ENCODE measurements at regions not wholly inside any gene's neighbourhood (a gene's known extent, or its start where the extent isn't known, plus 50 kb on each side); places are given as distances from the start of the nearest gene placed in this dataset.

DNA sequence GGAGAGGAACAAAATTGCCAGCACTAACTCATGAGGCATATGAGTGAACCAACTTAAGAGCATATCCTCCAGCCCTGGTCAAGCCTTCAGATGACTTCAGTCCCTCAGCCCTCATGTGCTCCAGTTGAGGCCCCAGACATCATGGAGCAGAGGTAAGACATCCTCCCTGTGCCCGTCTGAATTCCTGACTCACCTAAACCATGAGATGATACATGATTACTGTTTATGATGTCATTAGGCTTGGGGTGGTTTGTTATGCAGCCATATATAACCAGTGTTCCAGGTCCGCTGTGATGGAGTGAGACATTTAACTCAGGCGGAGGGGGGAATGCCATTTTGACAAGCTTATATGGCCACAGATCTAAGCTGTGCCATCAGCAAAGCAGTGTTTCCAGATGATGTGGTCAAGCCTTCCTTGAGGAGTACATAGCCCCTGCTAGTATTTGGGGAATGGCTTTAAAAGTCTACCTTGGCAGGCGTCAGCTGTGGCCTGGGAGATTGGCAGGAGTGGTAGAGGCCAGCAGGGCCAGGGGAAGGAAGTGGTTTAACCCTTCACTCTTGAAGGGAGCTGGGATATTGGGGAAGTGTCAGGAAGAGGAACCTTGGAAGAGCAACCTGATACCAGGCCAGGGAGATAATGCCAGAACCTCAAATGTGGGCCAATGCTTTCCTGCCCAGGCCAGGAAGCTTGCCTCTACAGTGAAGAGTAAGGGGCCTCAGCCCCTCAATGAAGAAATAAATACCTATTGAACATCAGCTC lies 343.0 kb upstream of the PODXL start:
- DNase-seq (ENCODE audit: low read depth, low spot score): no peak

DNA sequence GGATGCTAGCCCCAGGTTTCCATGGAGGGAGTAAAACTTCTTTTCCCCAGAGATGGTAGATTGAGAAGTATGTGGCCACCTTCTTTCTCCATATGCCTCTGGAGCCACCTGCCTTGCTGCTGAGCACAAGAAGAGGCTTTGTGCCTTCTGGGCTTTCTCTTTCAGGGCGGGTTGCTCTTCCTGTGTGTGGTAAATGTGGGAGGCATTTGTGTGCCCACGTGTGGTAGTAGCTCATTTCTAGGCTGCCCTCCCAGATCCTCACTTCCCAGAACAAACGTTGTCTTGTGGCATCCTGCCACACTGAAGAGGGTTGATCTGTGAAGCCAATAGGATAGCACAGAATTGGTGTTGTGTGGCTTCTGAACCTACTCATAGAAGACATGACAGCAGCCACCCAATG lies 342.0 kb upstream of the PODXL start:
- DNase-seq (ENCODE audit: low read depth, low spot score): no peak

DNA sequence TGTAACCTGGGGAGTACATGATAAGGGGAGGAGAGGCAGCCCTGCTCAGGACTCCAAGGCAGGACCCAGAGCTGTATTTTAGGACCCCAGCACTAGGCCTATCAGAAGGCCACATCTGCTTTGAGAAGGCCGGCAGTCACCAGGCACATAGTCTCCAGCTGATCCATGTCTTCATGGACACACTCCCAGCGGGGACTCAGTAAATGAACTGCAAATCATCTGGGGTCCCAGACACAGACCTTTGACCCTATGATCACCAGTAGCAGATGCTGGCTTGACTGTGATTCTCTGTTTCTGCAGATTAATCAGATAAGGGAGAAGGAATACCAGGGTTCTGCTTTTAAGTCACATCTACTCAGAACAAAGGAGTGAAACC lies 341.4 kb upstream of the PODXL start:
- no peak for DNase-seq (ENCODE audit: low read depth, low spot score)

DNA sequence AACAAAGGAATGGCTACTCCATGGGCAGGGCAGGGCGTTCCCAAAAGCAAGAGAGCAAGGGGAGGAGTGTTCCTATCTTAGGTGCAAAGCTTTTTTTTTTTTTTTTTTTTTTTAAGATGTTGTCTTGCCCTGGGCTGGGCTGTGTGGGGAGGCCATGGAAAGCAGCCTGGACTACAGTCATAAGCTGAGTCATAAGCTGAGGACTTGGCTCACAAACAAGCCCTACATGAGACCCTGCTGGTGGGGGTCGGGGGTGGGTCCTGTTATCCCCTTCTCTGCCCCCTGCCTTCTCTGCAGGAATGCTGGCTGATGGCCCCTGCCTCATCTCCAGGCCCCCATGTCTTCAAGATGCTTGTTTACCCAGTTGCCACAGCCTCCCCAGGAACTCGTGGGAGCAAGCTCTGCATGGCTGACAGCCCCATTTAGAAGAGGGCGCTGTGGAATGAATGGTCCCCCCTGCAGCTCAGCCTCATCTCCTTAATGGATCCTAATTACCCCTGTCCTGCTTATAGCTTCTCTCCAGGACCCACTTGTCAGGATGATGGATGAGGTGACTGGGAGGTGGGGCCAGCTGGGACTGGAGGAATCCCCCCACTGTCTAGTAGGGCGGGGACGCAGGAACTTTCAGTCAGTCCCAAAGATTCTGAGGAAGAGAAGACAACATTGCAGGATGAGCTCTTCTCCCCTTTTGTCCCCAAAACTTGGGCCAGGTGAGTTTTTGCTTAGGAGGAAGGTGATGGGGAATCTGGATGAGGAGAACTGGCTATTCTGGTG lies 340.8 kb upstream of the PODXL start:
- no peak for DNase-seq (ENCODE audit: low read depth, low spot score)

DNA sequence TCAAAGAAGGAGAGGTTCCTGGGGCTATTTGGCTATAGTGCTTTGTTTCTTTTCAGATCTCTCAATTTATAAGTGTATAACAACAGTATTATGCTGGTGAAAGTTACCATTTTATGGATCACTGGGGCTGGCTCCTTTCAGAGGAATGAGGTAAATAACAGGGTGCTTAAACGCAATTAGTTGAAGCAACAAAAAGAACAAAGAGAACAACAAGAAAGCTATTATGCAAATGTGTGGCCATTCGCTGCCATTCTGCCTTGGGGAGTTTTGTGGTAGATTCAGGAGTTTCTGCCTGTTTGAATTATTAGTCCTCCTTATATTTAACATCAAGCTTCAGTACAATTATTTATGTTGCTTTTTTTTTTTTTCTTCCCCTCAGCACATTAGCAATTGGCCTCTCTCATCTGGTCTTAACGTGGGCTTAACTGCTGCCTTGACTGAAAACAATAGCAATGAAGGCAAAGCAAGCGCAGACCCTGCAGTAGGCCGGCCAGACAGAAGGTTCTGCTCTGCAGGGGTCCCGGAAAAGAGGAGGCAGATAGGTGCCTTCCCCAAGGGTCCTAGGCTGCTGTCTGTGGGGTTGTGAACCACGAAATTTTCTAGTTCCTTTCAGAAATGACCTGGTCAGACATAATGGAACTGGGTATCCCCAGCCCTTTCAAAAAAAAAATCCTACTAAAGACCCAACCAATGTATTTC lies 339.9 kb upstream of the PODXL start:
- no peak for DNase-seq (ENCODE audit: low read depth, low spot score)

DNA sequence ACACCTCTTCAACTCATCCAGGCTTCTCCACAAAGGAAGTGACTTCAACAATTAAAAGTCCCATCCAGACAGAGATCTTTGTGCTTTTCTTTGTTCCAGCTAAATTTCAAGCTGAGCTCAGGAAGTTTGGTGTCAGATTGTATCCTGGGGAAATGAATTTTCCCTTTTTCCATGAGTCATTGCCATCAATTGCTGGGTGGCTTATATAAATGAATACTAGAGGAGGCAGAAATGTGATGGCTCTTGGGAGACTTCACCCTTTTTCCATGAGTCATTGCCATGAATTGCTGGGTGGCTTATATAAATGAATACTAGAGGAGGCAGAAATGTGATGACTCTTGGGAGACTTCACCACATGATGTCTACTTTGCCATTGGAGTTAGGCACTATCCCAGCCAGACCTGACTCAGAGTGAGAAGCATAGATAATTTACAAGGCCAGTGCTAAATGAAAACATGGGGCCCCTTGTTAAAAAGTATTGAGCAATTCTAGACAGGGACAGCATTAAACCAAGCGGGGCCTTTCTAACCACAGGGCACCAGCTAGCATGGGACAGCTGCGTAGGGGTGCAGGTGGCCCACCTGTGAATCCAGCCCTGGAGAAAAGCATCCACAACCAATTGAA lies 339.2 kb upstream of the PODXL start:
- no peak for DNase-seq (ENCODE audit: low read depth, low spot score)

DNA sequence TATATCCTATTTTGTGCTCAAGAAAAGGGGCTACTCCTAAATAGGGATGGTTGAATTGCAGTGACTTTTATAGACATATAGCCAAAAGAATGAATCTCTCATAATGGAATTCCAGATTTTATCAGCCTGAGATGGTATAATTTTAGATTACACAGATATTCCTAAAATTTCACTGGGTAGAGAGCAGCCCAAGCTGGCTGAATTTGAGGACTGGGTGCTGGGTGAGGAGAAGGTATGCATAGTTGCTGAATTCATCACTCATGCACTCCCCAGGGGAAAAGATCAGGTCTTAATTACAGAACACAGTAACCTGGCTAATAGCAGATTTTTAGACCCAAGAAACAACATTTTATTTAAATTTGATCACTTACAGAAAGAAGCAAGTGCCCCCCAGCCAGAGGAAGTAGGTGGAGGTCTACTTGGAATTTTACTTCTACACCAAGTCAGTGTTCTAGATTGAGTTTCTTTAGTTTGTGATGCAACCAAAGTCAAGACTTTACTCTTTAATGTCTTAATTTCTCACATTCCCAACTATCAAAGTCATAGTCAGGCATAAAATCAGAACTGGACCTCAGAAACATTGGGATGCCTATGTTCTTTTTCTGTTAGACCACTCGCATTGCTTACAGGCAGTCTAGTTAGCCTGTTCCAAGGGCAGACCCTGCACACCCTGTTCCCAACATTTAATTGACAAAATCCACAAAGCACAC lies 337.4 kb upstream of the PODXL start:
- DNase-seq (ENCODE audit: low read depth, low spot score): no peak

DNA sequence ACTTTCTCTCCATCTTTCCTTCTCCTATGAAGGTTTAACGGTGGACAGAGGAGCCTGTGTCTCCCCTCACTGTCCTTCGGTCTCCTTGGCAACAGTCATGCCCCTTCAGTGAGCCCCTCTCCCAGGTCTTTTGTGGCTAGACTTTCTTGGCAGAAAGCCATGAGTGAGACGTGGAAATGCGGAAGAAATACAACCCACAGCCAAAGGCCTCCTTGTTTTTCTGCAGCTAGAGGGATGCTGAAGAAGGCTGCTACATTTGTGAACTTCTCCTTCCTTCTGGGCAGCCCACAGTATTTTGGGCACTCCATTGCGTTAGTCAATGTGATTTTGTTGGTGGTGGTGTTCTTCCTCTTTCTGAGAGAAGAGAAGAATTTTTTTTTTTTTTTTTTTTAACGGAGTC lies 333.7 kb upstream of the PODXL start:
- no peak for DNase-seq (ENCODE audit: low read depth, low spot score)

DNA sequence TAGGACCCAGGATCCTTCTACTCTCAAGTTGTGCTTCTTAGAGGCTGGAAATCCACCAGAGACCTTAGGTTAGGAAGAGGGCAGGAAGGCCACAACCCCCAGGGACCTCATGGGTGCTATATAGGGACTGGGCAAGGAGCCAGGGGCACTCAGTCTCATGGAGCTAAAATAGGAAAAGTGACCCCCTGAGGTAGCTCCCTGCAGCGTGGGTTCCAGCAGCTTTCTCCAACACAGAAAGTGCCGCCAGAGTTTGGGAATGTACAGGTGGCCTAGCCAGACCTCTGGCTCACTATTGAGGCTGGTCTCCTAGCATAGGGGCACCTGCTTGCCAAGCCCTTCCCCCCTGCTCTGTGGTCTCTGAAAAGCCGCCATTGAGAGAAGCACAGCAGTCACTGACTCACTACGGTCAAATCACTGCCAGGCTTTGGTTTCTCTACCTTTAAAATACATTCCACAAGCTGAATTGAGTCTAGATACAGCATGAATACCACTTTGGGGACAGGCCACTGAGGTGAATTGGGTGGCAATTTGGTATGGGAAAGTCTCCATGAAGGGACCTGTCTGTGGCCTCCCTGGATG lies 333.2 kb upstream of the PODXL start:
- no peak for DNase-seq (ENCODE audit: low read depth, low spot score)

DNA sequence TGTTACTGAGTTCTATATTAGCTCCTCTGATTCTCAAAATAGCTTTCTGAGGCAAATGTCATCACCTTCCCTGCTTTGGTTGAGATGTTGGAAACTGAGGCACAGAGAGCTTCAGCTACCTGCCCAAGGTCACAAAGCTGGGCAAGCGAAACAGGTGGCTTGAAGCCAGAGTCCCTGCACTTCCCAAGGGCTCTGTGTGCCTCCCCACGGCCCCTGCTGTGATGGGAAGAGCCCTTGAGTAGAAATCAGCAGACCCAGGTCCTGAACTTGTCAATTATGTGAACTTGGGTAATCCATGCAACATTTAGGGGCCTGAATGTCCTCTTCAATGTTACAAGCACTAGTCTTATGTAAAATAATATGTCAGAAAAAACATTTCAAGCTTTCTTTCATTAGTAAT lies 327.3 kb upstream of the PODXL start:
- DNase-seq (ENCODE audit: low read depth, low spot score): no peak

DNA sequence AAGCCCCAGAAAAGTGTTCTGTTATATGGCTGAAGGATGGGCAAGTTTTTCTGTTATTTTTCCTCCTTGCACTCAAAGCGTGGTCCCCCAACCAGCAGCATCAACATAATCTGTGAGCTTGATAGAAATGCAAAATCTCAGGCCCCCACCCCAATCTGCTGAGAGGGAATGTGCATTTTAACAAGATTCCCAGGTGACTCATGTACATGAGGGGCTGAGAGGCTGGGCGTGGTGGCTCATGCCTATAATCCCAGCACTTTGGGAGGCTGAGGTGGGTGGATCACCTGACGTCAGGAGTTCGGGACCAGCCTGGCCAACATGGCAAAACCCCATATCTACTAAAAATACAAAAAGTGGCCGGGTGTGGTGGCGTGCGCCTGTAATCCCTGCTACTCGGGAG lies 326.8 kb upstream of the PODXL start:
- no peak for DNase-seq (ENCODE audit: low read depth, low spot score)

DNA sequence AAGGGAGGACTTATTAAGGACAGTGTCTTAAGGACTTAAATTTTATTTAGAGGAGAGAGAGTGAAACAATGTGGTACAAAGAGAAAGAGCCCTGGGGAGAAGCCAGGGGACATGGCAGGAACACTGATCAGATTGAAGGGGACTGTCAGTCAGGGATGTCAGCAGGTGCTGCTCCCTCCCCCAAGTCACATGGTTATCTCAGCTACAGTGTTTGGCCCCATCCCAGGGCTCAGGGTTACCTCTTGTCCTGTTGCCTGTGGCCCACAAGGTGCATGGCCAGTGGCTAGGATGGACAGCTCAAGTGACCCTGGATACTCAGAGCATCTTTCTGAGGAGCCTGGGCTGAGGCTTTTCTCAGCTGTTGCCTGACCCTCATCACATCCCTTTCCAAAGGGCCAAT lies 325.9 kb upstream of the PODXL start:
- DNase-seq (ENCODE audit: low read depth, low spot score): no peak

DNA sequence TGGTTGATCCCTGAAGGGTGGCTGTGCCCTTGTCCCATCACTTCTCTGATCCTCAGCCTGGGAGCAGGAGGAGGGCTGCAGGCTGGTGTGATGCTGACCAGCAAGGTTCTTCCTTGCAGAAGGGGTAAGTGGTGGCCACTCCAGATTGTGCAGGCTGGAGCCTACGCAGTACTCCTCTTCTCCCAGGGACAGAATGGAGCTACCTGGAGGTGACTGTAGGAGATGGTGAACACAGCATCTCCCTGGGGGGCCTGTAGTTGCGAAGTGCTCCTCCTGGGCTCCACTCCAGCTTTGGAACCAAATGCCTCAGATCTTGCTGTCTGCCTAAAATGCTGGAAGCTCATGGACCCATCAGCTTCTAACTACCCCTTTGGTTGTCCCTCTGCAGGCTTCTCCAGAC lies 323.6 kb upstream of the PODXL start:
- DNase-seq (ENCODE audit: low read depth, low spot score): no peak

DNA sequence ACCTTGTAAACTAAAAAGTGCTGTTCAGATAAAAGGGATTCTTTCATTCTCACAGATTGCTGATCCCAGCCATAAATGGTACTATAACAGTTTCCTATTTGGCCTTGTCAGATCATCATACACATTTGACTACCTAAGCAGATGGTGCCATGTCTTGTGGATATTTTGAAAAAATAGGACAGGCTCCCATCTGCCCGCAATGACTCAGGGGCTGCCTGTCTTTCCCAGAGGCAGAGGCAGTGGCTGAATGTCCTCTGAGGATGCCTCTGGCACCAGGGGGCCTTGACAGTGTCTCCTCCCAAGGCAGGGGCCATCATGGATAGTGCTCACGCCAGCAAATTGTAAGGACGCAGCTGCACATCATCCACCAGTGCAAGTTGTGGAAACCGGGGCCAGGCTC lies 323.0 kb upstream of the PODXL start:
- DNase-seq (ENCODE audit: low read depth, low spot score): no peak

DNA sequence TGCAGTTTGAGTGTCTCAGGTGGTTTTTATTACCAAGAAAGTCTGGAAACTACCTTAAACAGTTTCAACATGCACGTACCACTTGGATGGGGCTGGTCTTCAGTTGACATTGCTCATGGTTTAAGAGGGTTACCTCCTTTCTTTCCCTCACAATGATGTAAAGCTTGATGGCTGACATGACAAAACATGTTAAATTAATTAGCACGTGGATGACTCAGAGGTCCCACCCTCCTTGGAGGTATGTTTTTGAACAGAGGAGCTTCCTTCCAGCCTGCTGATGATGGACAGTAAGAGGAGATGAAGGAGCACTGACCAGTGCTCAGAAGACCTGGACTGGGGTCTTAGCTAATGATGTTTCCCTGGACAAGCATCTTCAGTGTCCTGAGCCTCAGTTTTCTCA lies 322.3 kb upstream of the PODXL start:
- DNase-seq (ENCODE audit: low read depth, low spot score): no peak

DNA sequence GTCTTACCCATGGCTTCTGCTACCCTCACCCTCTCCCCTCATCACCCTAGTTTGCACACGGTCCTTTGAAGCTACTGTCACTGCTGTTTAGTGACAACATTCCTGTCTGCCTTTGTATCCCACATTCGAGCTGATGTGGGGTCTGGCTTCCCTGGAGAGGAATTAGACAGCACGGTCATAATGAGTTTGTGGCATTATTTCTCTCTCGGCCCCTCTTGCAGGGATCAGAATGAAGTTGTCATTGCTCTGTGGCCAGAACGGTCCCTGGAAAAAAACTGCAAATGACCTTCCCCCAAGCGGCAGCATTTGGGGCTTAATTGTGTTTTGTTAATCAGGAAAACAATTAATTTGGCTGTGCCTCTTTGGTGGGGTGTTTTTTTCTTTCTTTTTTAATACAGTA lies 317.2 kb upstream of the PODXL start:
- no peak for DNase-seq (ENCODE audit: low read depth, low spot score)

DNA sequence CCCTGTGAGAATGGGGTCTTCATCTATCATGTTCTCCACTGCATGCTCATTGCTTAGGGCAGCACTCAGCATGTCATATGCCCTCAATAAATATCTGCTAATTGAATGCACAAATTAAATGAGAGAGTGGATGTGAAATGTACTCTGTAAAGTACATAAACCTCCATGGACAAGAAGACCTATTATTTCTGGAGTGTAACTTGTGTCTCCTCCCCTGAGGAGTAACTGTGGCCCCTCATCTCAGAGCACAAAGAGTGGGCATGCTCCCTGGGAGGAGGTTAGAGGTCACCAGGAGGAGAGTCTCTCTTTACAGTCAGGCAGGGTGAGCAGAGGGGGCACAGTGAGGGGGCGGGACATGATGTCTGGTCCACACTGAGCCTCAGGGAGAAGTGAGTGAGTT lies 313.6 kb upstream of the PODXL start:
- DNase-seq (ENCODE audit: low read depth, low spot score): no peak

DNA sequence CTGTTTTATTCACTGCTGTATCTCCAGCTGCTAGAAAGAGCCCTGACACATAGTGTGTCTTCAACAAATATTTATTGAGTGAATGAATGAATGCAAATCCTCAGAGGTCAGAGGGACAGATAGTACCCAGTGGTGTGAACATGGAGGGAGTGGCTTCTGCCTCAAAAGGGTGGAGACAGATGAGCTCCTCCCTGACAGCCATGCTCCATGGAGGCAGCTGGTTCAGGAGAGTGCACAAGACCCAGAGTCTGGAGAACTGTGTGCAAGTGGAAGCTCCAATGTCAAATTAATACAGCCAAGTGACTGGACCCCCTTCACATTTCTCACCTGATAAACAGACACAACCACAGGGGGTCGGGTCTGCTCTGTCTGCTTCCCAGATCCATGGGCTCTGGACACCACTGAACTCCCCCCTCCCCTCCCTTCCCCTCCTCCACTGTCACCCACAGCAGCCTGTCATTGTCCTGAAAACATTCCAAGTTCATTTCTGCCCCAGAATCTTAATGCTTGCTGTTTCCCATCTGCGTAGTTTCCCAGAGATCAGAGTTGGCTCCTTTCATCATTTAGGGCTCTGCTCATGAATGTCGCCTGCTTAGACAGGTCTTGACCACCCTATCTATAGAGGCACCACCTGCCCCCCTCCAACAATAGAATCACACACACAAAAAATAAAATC lies 312.9 kb upstream of the PODXL start:
- DNase-seq (ENCODE audit: low read depth, low spot score): no peak

DNA sequence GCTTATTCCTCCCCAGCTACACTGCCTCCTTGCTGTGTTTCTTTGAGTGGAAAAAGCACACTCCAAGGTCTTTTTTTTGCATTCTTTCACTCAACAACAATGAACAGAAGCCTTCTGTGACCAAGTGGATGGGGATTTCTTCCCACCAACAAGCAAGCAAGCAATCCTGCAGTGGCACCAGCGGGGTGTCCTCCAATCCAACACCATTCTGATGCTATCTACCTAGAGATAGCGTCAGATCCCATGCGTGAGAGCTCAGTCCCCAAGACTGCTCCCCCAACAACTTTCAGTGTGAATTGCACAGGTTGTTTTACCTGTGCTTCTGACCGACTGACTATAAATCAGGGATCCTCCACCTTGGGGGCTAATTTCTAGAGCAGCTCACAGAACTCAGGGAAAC lies 311.0 kb upstream of the PODXL start:
- no peak for DNase-seq (ENCODE audit: low read depth, low spot score)

DNA sequence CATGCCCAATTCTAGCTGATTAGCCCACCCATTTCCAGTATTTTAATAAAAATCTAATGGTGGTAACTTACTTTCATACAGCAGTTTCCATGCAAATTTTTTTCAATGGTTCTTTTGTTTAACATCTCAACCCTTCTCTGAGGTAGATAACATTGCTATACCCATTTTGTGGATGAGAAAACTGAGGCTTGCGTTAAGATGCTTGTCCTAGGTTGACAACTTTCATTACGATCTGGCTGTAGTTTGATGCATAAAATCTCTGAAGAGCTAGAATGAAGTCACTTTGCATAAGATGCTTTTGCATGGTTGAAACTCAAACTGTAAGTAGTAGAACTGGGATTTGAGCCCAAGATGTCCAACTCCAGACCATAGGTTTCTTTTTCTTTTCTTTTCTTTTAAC lies 309.5 kb upstream of the PODXL start:
- DNase-seq (ENCODE audit: low read depth, low spot score): no peak
